Ureter (tissue), 1 donor: ENCODE measurements at regions not wholly inside any gene's neighbourhood (a gene's known extent, or its start where the extent isn't known, plus 50 kb on each side); places are given as distances from the start of the nearest gene placed in this dataset.
"Not testable (repeated sequence)": the region's sequence is repeated elsewhere in the genome, so short reads cannot be mapped to it uniquely, and the experiment has no call there.

Experiments used
- DNase-seq: peaks from one replicate; pipeline ENCODE4 v3.0.0-alpha.2; 2020; ENCODE audit warnings: low spot score
- donor health status: DM: yes; HTN: yes; CAD: no.

- DNase-seq, result no peak
Observed at GRCh38 chr2:7758073-7758759, 841.0 kb downstream of the RNF144A start.

- DNase-seq, result no peak
Observed at GRCh38 chr2:7759898-7760297, 842.7 kb downstream of the RNF144A start.

DNA sequence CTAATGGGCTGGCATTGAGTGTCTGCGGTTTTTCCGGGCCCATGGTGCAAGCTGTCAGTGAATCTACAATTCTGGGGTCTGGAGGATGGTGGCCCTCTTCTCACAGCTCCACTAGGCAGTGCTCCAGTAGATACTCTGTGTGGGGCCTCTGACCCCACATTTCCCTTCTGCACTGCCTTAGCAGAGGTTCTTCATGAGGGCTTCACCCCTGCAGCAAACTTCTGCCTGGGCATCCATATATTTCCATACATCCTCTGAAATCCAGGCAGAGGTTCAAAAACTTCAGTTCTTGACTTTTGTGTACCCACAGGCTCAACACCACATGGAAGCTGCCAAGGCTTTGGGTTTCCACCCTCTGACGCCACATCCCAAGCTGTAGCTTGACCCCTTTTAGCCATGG, 846.2 kb downstream of the RNF144A start:
- DNase-seq, result not testable (repeated sequence)

- DNase-seq, result no peak
Observed at GRCh38 chr2:7765236-7765635, 848.0 kb downstream of the RNF144A start.

DNA sequence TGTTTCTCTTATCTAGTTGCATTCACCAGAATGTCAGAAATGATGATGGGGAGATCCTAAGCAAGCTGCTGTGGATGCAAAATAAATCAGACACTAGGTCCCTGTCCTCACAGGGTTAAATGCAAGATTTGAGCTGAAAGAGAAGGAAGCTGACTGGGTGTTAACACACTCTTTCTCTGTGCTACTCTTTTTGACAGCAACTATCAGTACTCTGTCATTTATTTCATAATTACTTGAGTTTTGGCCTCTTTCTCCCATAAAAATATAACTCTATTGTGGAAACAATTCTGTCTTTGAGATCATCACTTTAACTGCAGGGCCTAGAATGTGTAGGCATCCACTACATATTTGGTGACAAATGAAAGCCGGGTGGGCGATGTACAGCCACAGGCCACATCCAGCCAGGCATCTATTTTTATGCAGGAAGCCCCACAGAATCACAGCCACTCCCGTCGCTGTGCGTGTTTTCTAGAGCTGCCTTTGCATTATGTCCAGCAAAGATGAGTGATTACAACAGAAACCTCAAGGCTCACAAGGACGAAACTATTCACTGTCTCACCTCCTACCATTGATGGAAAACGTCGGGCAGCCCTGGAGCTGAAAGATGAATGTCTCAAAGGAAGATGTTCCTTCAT, 849.0 kb downstream of the RNF144A start:
- no peak for DNase-seq

GRCh38 chr2:7766978-7767565, 849.9 kb downstream of the RNF144A start:
- DNase-seq, result no peak

DNA sequence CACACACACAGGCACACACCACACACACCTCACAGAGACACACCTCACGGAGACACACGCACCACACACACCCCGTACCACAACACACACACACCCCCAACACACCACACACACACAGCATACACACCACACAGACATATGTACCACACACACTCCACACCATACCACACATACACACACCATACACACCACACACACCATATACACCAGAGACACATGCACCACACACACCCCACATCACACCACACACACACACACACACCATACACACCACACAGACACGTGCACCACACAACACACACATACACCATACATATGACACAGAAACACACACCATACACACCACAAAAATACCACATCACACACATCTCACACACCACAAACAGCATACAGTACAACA, 850.7 kb downstream of the RNF144A start:
- no peak for DNase-seq

- no peak for DNase-seq
Observed at GRCh38 chr2:7771781-7772180, 854.6 kb downstream of the RNF144A start.

- DNase-seq, result no peak
Observed at GRCh38 chr2:7773362-7774360, 856.4 kb downstream of the RNF144A start.

DNA sequence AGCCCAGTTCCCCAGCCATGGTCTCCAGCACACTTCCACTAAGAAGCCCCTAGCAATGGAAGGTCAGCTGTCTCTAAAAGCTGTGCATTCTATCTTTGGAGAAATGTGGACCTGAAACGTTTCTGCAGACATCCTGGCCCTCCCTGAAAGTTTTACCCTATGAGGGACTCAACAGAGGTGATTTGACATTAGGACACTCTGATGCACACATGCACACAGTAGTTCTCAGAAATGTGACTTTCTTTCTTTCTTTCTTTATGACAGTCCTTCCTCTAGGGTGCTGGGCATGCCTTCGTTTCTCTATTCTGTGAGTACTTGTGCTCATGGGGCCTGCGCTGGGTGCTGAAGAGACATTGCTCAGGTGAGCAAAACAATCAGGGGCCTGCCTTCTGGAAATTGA, 857.3 kb downstream of the RNF144A start:
- DNase-seq, result no peak

GRCh38 chr2:7777668-7778067, 860.5 kb downstream of the RNF144A start:
- no peak for DNase-seq

DNA sequence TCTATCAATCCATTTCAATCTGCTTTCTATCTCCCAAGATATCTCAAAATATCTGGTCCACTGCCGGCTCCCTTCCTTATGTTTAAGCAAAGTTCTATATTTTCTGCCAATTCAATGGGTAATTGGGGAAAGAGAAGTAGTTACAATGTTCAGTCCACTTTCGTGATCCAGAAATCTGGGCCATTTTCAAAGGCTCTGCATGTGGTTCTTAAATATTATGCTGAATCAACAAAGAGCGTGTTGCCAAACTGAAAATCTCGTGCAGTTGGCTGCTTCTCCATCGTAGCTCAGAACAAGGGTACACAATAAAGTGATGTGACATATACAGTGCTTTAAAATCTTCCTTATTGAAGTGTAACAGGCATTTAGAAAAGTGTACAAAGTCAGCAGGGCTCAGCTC, 863.1 kb downstream of the RNF144A start:
- DNase-seq, result no peak

DNA sequence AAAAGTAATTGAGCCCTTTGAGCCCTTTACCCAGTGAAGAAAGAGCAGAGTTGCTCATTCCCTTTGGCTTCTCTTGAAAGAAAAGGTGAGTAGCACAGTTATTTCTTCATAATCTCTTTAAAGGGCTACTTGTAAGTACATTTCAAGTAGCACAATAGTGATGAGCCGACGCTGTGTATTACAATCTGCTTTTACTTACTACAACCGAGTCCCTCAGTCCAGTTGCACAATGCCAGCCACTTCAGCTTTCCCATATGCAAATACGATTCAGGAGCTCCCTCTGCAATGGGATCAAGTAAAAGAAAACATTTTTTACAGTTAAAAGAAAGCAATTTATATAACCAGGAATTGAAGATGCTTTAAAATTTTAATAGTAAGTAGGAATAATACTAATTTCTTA, 868.5 kb downstream of the RNF144A start:
- DNase-seq, result no peak

- DNase-seq, result no peak
Observed at GRCh38 chr2:7788736-7789135, 871.5 kb downstream of the RNF144A start.

DNA sequence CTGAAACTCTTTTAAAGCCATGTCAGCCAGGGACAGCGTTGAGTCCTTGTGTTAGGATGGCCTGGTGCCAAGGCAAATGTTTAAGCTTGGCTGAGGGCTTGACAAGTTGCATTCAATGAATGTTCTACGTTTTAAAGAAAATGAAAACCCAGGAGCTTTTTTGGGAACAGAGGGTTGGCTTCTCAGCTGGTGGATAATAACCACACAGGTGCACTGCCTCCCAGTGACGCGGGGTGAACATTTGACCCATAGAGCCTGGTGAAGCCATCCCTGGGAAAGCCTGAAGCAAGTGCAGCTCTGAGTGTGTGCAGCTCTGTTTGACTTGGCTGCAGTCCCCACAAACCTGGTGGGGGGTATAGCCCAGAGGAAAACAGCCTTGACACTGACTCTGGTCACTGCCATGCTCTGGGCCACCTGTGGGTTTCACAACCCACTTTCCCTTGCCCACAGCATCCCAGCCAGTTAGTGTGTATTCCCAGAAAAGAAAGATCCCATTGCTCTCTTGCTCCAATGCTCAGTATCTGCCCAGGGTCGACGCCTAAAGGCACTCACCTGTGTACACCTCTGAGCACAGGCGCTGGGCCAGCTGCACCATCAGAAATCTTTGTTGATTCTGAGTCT, 874.9 kb downstream of the RNF144A start:
- DNase-seq, result no peak

DNA sequence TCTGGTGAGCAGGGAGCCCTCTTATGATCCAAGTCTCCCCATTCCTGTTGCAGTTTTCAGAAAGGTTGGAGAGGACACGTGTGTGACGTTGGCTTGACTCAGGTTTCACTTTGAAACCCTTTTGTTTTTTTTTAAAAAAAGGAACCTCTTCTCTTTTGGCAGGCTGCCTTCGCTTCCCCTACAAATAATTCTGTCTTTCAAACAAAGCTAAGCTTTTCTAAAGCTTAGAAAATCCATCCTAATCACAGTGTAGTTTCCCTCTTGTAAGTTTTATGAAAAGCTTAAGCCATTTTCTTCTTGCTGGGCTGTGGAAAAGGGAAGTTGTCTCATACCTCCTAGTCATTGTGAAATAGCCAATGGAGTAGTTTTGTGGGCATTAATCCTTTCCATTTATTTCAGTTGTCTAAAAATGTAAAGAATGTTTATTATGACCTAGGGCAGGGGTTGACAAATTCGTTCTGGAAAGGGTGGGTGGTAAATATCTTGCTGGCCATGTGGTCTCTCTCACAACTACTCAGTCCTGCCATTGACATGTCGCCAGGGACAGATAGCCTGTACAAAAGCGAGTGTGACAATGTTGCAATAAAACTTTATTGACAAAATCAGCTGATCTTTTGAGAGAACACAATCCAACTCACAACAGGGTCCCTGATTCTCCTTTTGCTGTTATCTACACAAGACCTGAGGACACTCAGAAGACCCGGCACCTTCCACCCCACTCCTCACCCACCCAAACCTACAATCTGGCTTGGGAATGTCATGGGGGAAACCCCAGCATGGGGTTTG, 878.8 kb downstream of the RNF144A start:
- DNase-seq, result no peak

GRCh38 chr2:7800031-7800430, 881.8 kb upstream of the ID2 start:
- no peak for DNase-seq

DNA sequence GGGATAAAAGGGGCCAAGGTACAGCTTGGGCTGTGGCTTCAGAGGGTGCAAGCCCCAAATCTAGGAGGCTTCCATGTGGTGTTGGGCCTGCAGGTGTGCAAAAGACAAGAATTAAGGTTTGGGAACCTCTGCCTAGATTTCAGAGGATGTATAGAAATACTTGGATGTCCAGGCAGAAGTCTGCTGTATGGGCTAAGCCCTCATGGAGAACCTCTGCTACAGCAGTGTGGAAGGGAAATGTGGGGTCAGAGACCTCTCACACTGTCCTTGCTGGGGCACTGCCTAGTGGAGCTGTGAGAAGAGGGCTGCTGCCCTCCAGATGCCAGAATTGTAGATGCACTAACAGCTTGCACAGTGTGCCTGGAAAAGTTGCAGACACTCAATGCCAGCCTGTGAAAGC, 880.6 kb upstream of the ID2 start:
- no peak for DNase-seq

GRCh38 chr2:7803515-7803914, 878.3 kb upstream of the ID2 start:
- no peak for DNase-seq

GRCh38 chr2:7809640-7810039, 872.2 kb upstream of the ID2 start:
- DNase-seq, result no peak

DNA sequence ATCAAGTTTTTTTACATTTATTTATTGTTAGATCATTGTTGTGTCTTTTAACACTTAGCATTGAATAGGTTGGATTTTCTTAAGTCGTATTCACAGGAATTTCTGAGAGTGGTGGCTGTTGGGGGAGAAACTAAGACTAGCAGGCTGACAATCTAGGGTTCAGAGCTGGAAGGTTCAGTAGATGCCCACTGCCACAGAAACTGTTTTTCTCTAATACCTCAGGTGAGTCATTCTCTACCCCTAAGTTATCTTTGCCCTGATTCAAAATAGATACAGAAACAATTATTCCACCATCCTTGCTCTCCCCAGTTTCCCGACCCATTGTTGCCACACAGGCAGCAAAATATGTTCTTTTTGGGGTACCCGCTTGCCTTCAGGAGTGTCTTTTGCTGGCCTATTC, 870.8 kb upstream of the ID2 start:
- DNase-seq, result no peak
